GM19468 (cell line): ENCODE measurements at regions not wholly inside any gene's neighbourhood (a gene's known extent, or its start where the extent isn't known, plus 50 kb on each side); places are given as distances from the start of the nearest gene placed in this dataset.

Source experiments
- ATAC-seq: cut with Tn5 transposase; IDR thresholded peaks from one replicate; pipeline ENCODE4 v1.9.1; 2021; ENCODE audit warnings: mild to moderate bottlenecking, moderate library complexity, moderate number of reproducible peaks; ENCODE audit not compliant: unreplicated experiment; ENCODE audit errors: extremely low read depth

GRCh38 chr6:14272737-14273085 is 155.1 kb downstream of the CD83 start:
- no peak for ATAC-seq

GRCh38 chr6:14273191-14273590 is 155.6 kb downstream of the CD83 start:
- ATAC-seq = no peak

- ATAC-seq = no peak
These were observed 156.4 kb downstream of the CD83 start for GRCh38 chr6:14274016-14274415.

GRCh38 chr6:14274546-14275492 is 157.2 kb downstream of the CD83 start:
- ATAC-seq = no peak

GRCh38 chr6:14275493-14275851 is 157.9 kb downstream of the CD83 start:
- no peak for ATAC-seq

GRCh38 chr6:14276071-14276470 is 158.5 kb downstream of the CD83 start:
- ATAC-seq = no peak

GRCh38 chr6:14276667-14277404 is 159.3 kb downstream of the CD83 start:
- peak; percentile 54 for ATAC-seq

- ATAC-seq = no peak
These were observed 159.9 kb downstream of the CD83 start for GRCh38 chr6:14277405-14277930.

GRCh38 chr6:14278006-14278405 is 160.4 kb downstream of the CD83 start:
- ATAC-seq = no peak

GRCh38 chr6:14278446-14278845 is 160.9 kb downstream of the CD83 start:
- no peak for ATAC-seq

GRCh38 chr6:14280006-14280510 is 162.5 kb downstream of the CD83 start:
- ATAC-seq = no peak

- no peak for ATAC-seq
These were observed 163.3 kb downstream of the CD83 start for GRCh38 chr6:14280766-14281293.

GRCh38 chr6:14281811-14282660 is 164.5 kb downstream of the CD83 start:
- ATAC-seq = no peak

- ATAC-seq = no peak
These were observed 165.4 kb downstream of the CD83 start for GRCh38 chr6:14282854-14283505.

- ATAC-seq = no peak
These were observed 166.1 kb downstream of the CD83 start for GRCh38 chr6:14283600-14284235.

- ATAC-seq = no peak
These were observed 167.5 kb downstream of the CD83 start for GRCh38 chr6:14284969-14285590.

- ATAC-seq = no peak
These were observed 168.6 kb downstream of the CD83 start for GRCh38 chr6:14286144-14286543.

- no peak for ATAC-seq
These were observed 169.3 kb downstream of the CD83 start for GRCh38 chr6:14286634-14287428.
